SK-N-SH (cell line): ENCODE measurements at regions not wholly inside any gene's neighbourhood (a gene's known extent, or its start where the extent isn't known, plus 50 kb on each side); places are given as distances from the start of the nearest gene placed in this dataset.

ENCODE experiments used
- CTCF ChIA-PET: fragments of 300-600, 350-600 bp; formaldehyde crosslinking; extraction: SDS; loops from one replicate; lab custom pipeline; 2021; lab: Yijun Ruan, JAX
- POLR2A ChIA-PET: fragments of 350-600 bp; sonication (Branson Sonifier 250); formaldehyde crosslinking; extraction: SDS; loops from one replicate; lab custom pipeline; 2020; ENCODE audit warnings: antibody characterized with exemption, inconsistent platforms; lab: Yijun Ruan, JAX
- DNase-seq: peaks from one replicate; pipeline ENCODE4 v3.0.0; 2012
- H2AFZ ChIP-seq: fragments of 200-600 bp; sonication (generic); 2 replicates; pipeline ENCODE4 v1.8.1; 2016; ENCODE audit warnings: antibody characterized with exemption, mild to moderate bottlenecking, low read depth
- H3F3A ChIP-seq: fragments of 200-600 bp; sonication (generic); replicated peaks from 2 replicates; pipeline ENCODE3; 2016; ENCODE audit warnings: antibody characterized with exemption, mild to moderate bottlenecking; ENCODE audit not compliant: insufficient read depth
- H3K27ac ChIP-seq, 2 experiments: fragments of 200-500 bp in 1 of 2; fragments of 200-600 bp in 1 of 2; sonication (Bioruptor generic) in 1 of 2; sonication (generic), shearing (Covaris generic) in 1 of 2; 2 replicates each; pipeline versions ENCODE4 v1.5.1 to v1.6.1; 2014 to 2016; ENCODE audit warnings: low read depth in 2 of 2, inconsistent platforms in 1 of 2, low read length in 1 of 2, mild to moderate bottlenecking in 1 of 2, mixed read lengths in 1 of 2
- H3K27me3 ChIP-seq: fragments of 200-600 bp; sonication (generic), shearing (Covaris generic); 2 replicates; pipeline ENCODE4 v1.6.1; 2016; ENCODE audit warnings: mixed run types; ENCODE audit not compliant: insufficient read depth
- H3K36me3 ChIP-seq, 2 experiments: fragments of 200-500 bp in 1 of 2; fragments of 200-600 bp in 1 of 2; sonication (Bioruptor generic) in 1 of 2; sonication (generic) in 1 of 2; replicated peaks in 1 of 2; 2 replicates each; pipeline versions ENCODE3 to v1.5.1; 2014 to 2016; ENCODE audit warnings: low read length in 1 of 2, mild to moderate bottlenecking in 1 of 2; ENCODE audit not compliant: insufficient read depth in 2 of 2, control insufficient read depth in 1 of 2
- H3K4me1 ChIP-seq, 2 experiments: fragments of 200-500 bp in 1 of 2; fragments of 200-600 bp in 1 of 2; sonication (Bioruptor generic) in 1 of 2; sonication (generic), shearing (Covaris generic) in 1 of 2; 2 replicates each; pipeline versions ENCODE4 v1.5.1 to v1.6.1; 2014 to 2016; ENCODE audit warnings: low read depth in 1 of 2, low read length in 1 of 2, mixed run types in 1 of 2; ENCODE audit not compliant: insufficient read depth in 2 of 2, control insufficient read depth in 1 of 2
- H3K4me2 ChIP-seq: fragments of 200-600 bp; sonication (generic), shearing (Covaris generic); 2 replicates; pipeline ENCODE4 v1.6.1; 2017; ENCODE audit warnings: mixed run types
- H3K4me3 ChIP-seq, 2 experiments: fragments of 200-500 bp in 1 of 2; fragments of 200-600 bp in 1 of 2; sonication (Bioruptor generic) in 1 of 2; sonication (generic), shearing (Covaris generic) in 1 of 2; 2 replicates each; pipeline versions ENCODE4 v1.5.1 to v1.8.1; 2014 to 2016; ENCODE audit warnings: low read depth in 2 of 2, inconsistent platforms in 1 of 2, low read length in 1 of 2, mild to moderate bottlenecking in 1 of 2, mixed read lengths in 1 of 2, moderate library complexity in 1 of 2
- H3K79me2 ChIP-seq: fragments of 200-600 bp; sonication (generic); 2 replicates; pipeline ENCODE4 v1.8.1; 2017; ENCODE audit warnings: mild to moderate bottlenecking; ENCODE audit not compliant: insufficient read depth
- H3K9ac ChIP-seq: fragments of 200-600 bp; sonication (generic); 2 replicates; pipeline ENCODE4 v1.6.1; 2017; ENCODE audit warnings: mixed run types
- H3K9me2 ChIP-seq: fragments of 200-600 bp; sonication (generic); 2 replicates; pipeline ENCODE4 v1.6.1; 2017; ENCODE audit warnings: mixed run types
- H3K9me3 ChIP-seq: fragments of 200-600 bp; sonication (generic); 2 replicates; pipeline ENCODE4 v1.6.1; 2017; ENCODE audit warnings: mixed run types, mild to moderate bottlenecking, moderate library complexity
- H4K20me1 ChIP-seq: fragments of 200-600 bp; sonication (generic); 2 replicates; pipeline ENCODE4 v1.6.1; 2017; ENCODE audit warnings: mild to moderate bottlenecking, mixed run types; ENCODE audit not compliant: insufficient read depth
- CTCF ChIP-seq: fragments of 200-600 bp; sonication (generic); IDR thresholded peaks from 2 replicates; pipeline ENCODE4 v1.6.1; 2017; ENCODE audit warnings: antibody characterized with exemption, mild to moderate bottlenecking, moderate library complexity
- ELF1 ChIP-seq: IDR thresholded peaks from 2 replicates; pipeline ENCODE4 v1.4.0; 2012
- FOSL2 ChIP-seq: IDR thresholded peaks from 2 replicates; pipeline ENCODE4 v1.4.0; 2012; ENCODE audit warnings: low read depth, mild to moderate bottlenecking, moderate library complexity, borderline replicate concordance
- JUND ChIP-seq: IDR thresholded peaks from 2 replicates; pipeline ENCODE4 v1.4.0; 2012
- MAX ChIP-seq: IDR thresholded peaks from 2 replicates; pipeline ENCODE4 v1.4.0; 2012; ENCODE audit warnings: low read depth
- MXI1 ChIP-seq: IDR thresholded peaks from 2 replicates; pipeline ENCODE4 v1.6.1; 2012; ENCODE audit warnings: mild to moderate bottlenecking, low read depth, low read length, improper control_type of control experiment
- NFIC ChIP-seq: IDR thresholded peaks from 2 replicates; pipeline ENCODE4 v1.4.0; 2012; ENCODE audit warnings: borderline replicate concordance
- NRF1 ChIP-seq: IDR thresholded peaks from 2 replicates; pipeline ENCODE4 v1.6.1; 2012; ENCODE audit warnings: low read depth, mild to moderate bottlenecking, low read length
- POLR2AphosphoS5 ChIP-seq: IDR thresholded peaks from 2 replicates; pipeline ENCODE4 v1.6.1; 2012; ENCODE audit warnings: low read depth, low read length
- TCF12 ChIP-seq: IDR thresholded peaks from 2 replicates; pipeline ENCODE4 v1.4.0; 2012
- TEAD4 ChIP-seq: IDR thresholded peaks from 2 replicates; pipeline ENCODE4 v1.4.0; 2012; ENCODE audit warnings: mild to moderate bottlenecking, borderline replicate concordance; ENCODE audit not compliant: insufficient read depth
- USF1 ChIP-seq: IDR thresholded peaks from 2 replicates; pipeline ENCODE4 v1.4.0; 2012; ENCODE audit warnings: low read depth, borderline replicate concordance
- WGBS: methylation state at CpG from one replicate; pipeline ENCODE4 v1.1.6; 2017; ENCODE audit warnings: low lambda C conversion rate; 5-methylcytosine and 5-hydroxymethylcytosine counted together

- TF ChIP-seq CTCF = no peak
- TF ChIP-seq TCF12 = no peak
- TF ChIP-seq, all 33 proteins: peak for 0
Observed at GRCh38 chr7:90007001-90007654, 147.1 kb upstream of the STEAP1 start (continued).

- H3K4me3 ChIP-seq = no peak overlapping the region
- no peaks in the 10 kb centered on the region for H3K36me3 ChIP-seq
- no peaks in the 10 kb centered on the region for H3K79me2 ChIP-seq
- H3K27me3 ChIP-seq = no peaks in the 10 kb centered on the region
- H3K4me1 ChIP-seq = no peaks in the 10 kb centered on the region
- no peak overlapping the region for H3K4me2 ChIP-seq
- H3F3A ChIP-seq = no peaks in the 10 kb centered on the region
- no peak for DNase-seq
- no peak overlapping the region for H3K27ac ChIP-seq
- no peak for TF ChIP-seq MXI1
- no peak for TF ChIP-seq USF1
- TF ChIP-seq FOSL2 = no peak
- TF ChIP-seq TEAD4 = no peak
- WGBS = 29% methylated on average over 3 of the region's 3 CpGs
- no peak overlapping the region for H3K9ac ChIP-seq
- ChIA-PET POLR2A (no interaction called here), CTCF (interaction anchor here (0.6 to 1.7 kb wide), 3 partner anchors 20 to 1254 kb away, joined by 3 to 4 read pairs (median 3); no protein-coding TSS in a partner anchor)
- H3K9me2 ChIP-seq = 0 out of 2 replicates have a peak, but pooled peaks cover 3% of the 10 kb centered on the region
- H3K9me3 ChIP-seq = no peaks in the 10 kb centered on the region
- H2AFZ ChIP-seq = no peak overlapping the region
- no peaks in the 10 kb centered on the region for H4K20me1 ChIP-seq
Observed at GRCh38 chr7:90007831-90008230, 146.4 kb upstream of the STEAP1 start.

GRCh38 chr7:90022213-90022612 lies 132.1 kb upstream of the STEAP1 start:
- no peaks in the 10 kb centered on the region; the same call in 1 of the 2 replicates for H3K9me2 ChIP-seq
- H3K27me3 ChIP-seq = no peaks in the 10 kb centered on the region
- H3K36me3 ChIP-seq = no peaks in the 10 kb centered on the region
- no peaks in the 10 kb centered on the region for H3K79me2 ChIP-seq
- H3K9me3 ChIP-seq = no peaks in the 10 kb centered on the region
- no peak overlapping the region for H3K4me2 ChIP-seq
- TF ChIP-seq NRF1 (no peak), MAX (no peak), ELF1 (no peak), NFIC (no peak), JUND (no peak), POLR2AphosphoS5 (no peak)
- POLR2A ChIA-PET = no interaction called here
- no peak overlapping the region for H3K27ac ChIP-seq
- H3K4me1 ChIP-seq = no peaks in the 10 kb centered on the region
- H3F3A ChIP-seq = no peaks in the 10 kb centered on the region
- H4K20me1 ChIP-seq = no peaks in the 10 kb centered on the region
- CTCF ChIA-PET = no interaction called here
- H3K4me3 ChIP-seq = no peak overlapping the region
- no peak overlapping the region for H3K9ac ChIP-seq
- 14% methylated on average over 1 of the region's 1 CpG for WGBS
- no peak overlapping the region for H2AFZ ChIP-seq
- DNase-seq = no peak
